Activated CD4-positive, alpha-beta T cell treated with anti-CD3 and anti-CD28 coated beads for 48 hours (primary cell): ENCODE measurements at regions not wholly inside any gene's neighbourhood (a gene's known extent, or its start where the extent isn't known, plus 50 kb on each side); places are given as distances from the start of the nearest gene placed in this dataset.
"Not testable (repeated sequence)": the region's sequence is repeated elsewhere in the genome, so short reads cannot be mapped to it uniquely, and the experiment has no call there.

ENCODE experiments used
- DNase-seq: peaks from one replicate; pipeline ENCODE4 v3.0.0-alpha.2; 2020

DNA sequence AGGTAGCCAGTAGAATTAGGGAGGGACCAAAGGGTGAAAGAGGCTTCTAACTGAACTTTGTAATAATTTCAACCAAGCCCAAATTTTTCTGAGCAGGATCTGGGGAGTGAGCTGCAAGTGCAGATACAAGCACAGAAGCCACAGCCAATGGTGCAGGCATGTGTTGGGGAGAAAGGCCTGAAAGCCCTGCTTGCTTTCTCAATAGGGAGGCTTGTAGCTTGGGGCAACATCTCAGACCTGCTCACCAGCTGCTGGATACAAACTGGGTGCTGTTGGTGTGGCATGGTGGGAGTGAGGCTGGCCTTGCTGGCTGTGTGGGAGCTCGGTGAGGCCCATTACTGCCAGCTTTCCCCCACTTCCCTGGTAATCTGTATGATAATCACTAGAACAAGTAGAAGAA lies 688.5 kb upstream of the SEMA3D start:
- no peak for DNase-seq

- no peak for DNase-seq
Observed at GRCh38 chr7:85866540-85866939, 679.7 kb upstream of the SEMA3D start.

DNA sequence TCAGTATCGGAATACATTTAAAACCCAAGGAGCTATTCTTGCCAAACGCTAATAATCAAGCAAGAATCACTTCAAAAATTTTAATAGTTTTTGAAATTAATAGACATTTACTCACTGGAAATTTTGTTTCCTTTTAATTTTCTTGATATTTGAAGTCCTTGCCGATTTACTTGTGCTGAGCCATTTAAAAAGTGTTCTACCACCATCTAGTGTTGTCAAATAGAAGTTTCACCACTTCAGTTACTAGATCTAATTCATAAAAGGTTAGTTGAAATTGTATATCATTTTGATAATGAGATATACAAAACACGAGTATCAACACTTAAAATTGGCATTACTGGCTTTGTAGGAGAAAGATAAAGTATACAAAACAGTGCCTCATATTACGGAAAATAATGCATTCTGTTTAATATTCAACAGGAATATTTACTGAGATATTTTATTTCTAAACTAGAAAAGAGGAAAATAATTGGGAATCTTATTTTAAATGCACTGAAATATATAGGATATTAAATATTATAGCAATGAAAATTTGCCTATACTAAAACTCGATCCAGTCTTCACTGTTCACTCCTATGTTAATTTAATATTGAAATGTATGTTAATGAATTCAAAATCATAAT lies 664.8 kb upstream of the SEMA3D start:
- DNase-seq, result no peak

DNA sequence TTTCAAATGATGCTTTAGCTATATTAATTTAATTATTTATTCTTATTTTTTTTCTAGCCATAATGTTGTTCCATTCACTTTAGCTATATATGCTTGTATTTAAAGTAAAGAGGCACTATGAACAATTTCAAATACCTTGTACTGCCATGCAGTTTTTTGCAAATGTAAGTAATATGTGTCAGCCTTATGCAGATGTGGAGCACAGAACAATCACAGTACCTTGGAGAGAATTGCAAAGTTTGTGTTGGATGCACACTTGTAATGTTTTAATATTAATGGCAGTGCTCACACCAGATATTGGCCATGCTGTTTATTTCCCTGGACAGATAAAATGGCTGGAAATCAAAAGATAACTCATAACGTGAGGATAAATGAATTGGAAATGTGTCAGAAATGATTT lies 663.5 kb upstream of the SEMA3D start:
- DNase-seq, result no peak

DNA sequence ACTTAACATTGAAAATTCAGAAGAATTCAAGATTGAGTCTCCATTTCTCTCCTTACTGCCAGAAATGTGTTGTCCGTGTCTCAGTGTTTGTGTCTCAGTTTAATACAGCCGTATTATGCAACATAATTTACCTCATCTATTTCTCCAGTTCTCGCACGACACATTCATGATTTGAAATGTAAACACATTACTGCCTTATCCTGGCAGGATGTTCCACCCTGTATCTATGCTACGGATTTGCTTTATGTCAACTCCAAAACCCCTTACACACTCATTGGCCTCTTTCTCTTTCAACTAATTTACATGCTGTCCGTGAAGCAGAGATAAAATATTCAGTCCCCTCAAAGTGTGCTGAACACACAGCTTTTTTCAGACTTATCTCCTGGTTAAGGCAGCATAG lies 653.7 kb upstream of the SEMA3D start:
- no peak for DNase-seq

GRCh38 chr7:85833066-85833465 lies 646.2 kb upstream of the SEMA3D start:
- DNase-seq, result no peak

DNA sequence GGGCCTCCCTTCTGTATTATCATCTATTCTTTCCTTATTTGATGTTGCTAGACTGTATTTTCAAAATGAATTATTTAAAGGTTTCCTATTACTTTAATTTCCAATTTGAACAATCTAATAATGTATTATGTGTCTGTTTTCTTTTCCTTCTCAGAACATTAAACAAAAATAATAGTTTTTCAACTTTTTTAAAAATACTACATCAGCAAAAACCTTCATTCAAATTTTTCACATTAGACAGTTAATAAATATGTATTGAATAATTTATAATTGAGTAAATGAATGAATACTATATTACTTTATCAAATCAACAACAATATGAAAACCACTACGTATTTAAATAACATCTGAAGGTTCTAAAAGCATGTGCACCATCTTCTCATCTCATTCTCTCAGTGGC lies 644.1 kb upstream of the SEMA3D start:
- no peak for DNase-seq

DNA sequence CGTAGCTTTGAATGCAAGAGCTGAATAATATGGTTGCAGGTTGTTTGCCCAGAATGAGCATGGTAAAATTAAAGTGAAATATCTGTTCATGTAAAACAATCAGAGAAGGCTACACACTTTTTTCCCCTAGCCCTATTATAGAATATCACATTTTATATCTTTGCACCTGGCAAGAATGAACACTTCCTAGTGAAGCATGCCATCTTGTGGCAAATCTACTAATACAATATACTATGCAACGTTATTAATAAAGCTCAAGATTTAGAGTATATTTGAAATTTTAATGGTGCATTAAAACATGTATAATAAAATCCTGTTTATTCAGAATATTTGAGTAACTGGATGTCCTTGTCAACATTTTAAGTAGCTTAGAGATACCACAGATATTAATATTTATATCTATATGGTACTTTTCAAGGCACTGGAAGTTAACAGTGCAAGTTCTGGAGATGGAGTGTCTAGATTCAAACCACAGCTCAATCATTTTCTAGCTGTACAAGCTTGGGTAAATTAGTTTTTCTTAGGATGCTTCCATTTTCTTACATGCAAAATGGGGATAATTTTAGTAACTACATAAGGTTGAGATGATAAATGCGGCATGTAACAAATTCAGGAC lies 643.1 kb upstream of the SEMA3D start:
- DNase-seq, result no peak

DNA sequence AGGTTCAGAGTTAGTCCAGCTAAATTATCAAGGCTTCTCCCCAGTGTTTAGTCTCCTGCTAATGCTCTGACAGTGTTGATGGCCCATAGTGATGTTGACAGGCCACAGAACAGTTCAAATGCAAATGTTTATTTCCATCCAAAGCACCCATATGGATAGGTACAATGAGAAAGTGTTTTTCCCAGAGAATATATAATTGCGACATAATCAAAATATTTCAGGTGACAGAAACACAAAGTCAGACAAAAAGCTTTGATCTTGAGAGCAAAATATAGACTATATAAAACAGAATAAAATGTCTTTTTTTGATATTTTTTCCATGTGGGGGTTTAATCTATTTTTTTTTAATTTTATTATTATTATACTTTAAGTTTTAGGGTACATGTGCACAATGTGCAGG lies 642.3 kb upstream of the SEMA3D start:
- no peak for DNase-seq

GRCh38 chr7:85828614-85829013 lies 641.8 kb upstream of the SEMA3D start:
- DNase-seq, result no peak

DNA sequence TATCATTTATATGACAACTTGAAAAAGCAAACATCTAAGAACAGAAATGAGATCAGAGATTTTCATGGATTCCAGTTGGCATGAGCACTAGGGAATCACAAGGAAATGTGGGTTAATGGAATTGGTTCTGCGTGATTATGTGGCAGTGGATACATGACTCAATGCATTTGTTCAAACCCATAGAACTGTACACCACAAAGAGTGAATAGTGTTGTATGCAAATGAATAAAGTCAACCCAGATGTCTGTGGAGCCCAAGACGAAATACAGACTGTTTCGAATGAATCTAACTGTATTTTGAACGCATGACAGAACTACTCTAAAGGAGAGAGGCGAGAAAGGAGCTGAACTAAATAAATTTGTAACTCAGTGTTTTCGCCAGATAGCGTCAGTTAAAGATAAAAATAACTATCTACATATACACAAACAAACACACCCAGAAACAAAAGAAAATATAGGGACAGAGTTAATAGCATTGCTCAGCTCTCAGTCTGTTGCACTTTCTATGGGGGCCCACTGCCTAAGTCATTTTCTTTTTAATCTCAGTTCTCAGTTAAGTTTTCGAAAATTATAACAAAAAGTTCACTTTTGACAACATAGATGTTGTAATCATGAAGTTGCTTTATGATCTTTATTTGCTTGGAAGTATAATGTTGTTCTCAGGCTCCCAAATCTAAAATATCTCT lies 636.7 kb upstream of the SEMA3D start:
- DNase-seq, result no peak

DNA sequence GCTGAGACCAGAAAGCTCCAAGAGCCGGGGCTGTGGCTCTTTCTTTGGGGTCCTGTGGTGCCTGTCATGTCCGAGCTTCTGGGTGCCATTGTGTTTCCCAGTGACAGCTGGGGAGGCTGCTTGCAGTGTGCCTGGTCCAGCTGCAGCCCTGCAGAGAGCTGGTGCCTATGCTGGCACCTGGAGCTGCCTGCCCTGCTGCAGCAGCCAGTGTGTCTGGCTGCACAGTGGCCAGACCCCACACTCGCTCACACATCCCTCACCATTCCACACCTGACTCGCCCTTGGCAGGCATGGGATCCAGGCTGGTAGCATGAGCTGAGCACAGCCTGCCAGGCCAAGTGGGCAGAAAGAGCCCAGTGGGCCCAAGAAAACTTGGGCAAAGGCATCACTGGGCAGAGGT lies 635.1 kb upstream of the SEMA3D start:
- DNase-seq, result no peak

GRCh38 chr7:85820702-85821443 lies 634.0 kb upstream of the SEMA3D start:
- no peak for DNase-seq

GRCh38 chr7:85815526-85815925 lies 628.7 kb upstream of the SEMA3D start:
- DNase-seq, result no peak

- no peak for DNase-seq
Observed at GRCh38 chr7:85806321-85806720, 619.5 kb upstream of the SEMA3D start.

DNA sequence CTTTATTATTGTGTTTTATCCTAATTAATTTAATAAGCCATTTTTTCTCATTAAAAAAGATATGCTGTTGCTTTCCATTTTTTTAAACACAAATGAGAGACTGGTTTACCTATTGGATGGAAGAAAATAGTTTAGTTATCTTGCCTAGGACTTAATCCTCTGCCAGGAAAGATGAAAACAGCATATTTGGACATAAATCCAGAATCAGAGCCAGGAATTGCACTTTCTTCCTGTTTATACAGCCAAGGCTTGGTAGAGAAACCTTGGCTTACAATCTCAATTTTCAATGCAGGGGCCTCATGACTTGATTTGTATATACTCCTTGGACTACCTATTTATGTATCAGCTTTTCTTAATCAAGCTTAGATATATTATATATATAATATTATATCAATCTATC lies 618.8 kb upstream of the SEMA3D start:
- DNase-seq, result no peak

- no peak for DNase-seq
Observed at GRCh38 chr7:85805249-85805648, 618.4 kb upstream of the SEMA3D start.

DNA sequence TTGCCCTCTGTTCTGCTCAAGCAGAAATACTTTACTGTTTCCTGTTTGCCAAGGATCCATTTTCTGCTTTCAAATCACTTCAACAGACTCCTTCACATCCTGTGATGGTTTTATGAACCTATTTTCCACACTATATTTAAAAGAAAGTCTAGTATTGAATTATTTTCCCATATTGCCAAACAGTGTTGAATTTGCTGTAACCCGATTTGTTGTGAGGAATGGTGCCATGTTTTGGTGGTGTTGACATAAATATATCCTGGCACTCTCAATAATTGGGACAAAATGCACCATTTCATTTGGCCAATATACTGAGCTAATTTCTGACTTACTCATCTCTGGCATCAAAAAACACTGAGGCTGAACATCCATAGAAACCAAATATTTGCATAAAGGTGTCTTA lies 615.4 kb upstream of the SEMA3D start:
- no peak for DNase-seq

- no peak for DNase-seq
Observed at GRCh38 chr7:85796956-85797355, 610.1 kb upstream of the SEMA3D start.

DNA sequence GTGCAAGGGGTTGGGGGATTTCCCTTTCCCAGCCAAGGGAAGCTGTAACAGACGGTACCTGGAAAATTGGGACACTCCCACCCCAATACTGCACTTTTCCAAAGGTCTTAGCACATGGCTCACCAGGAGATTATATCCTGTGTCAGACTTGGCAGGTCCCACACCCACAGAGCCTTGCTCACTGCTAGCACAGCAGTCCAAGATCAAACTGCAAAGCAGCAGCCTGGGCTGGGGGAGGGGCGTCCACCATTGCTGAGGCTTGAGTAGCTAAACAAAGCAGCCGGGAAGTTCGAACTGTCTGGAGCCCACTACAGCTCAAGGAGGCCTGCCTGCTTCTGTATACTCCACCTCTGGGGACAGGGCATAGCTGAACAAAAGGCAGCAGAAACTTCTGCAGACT lies 604.2 kb upstream of the SEMA3D start:
- not testable (repeated sequence) for DNase-seq

DNA sequence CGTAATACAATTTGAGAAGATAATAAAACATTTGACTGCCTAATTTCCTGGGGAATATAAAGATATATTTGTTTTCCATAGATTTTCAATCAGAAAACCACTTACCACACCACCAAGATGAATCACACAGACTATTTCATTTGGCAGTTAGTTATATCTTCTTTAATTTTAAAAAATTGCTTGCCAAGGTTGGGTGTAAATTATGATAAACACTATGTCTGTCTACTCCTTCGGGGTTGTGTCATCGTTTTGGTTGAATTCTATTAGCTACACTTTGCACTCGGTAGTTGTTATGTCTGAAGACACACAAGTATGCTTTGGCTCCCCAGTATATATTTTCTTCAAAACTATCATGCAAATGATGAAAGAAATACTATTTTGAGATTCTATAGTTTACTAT lies 594.8 kb upstream of the SEMA3D start:
- DNase-seq, result no peak

DNA sequence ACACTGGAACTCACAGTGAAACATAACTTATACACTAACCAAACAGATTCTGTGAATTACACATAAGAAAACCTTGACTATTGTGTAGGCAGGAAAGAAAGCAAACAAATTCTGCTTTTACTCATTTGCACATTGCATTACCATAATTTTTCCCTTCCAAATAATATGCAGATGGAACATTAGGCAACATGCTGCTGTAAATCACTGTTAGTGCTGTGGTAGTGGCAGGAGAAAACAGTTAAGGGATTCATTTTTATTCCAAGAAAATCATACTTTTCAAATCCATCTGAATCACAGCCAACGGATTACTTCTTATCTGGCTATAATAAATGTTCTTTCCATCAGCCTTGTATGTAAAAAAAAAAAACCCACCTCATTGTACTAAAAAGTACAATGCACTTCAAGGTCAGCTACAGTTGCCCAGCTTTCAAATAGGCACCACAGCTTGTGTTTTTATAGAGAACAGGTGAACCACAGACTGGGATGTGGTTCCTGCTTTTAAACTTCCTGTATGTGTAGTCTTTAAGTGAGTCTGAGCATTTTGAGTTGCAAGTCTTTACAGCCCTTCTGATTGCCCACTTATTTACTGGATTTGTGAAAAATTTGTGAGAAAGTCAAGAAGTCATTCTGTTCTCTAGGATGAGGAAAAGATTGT lies 590.0 kb upstream of the SEMA3D start:
- DNase-seq, result no peak

DNA sequence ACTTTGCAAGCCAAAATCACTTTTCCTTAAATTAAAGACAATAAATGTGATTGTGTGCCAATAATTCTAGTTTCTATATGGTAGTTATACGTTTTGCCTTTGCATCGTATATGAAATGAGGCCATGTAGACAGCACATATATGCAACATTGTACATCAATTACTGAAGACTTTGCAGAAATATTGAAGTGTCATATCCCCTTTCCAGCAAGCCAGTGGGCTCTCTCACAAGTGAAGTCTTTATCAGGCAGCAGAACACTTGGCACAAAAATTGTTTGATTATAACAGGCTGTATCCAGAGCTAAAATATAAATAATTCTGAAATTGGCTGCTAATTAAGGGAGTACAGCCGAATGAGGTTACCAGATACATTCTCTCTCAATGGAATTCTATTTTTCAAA lies 588.6 kb upstream of the SEMA3D start:
- no peak for DNase-seq
